Stomach (tissue), 8 donors: ENCODE measurements at regions not wholly inside any gene's neighbourhood (a gene's known extent, or its start where the extent isn't known, plus 50 kb on each side); places are given as distances from the start of the nearest gene placed in this dataset.

ENCODE experiments used
- DNase-seq, 2 donors: peaks; one replicate each; pipeline versions ENCODE4 v3.0.0 to v3.0.0-alpha.2; 2013 to 2019
- H3K27ac ChIP-seq, 5 donors: fragments of 200-600 bp in 4 of 5; sonication (generic) in 4 of 5; one replicate each; pipeline ENCODE4 v1.5.1; 2013 to 2019; ENCODE audit warnings: mild to moderate bottlenecking in 1 of 5, moderate library complexity in 1 of 5
- H3K27me3 ChIP-seq, 3 donors: fragments of 200-600 bp; sonication (generic); one replicate each; pipeline ENCODE4 v1.5.1; 2017 to 2019; ENCODE audit warnings: mixed run types in 1 of 3
- H3K36me3 ChIP-seq, 4 donors: fragments of 200-600 bp; sonication (generic); 1 replicate in 3 of 4; 2 replicates in 1 of 4; pipeline ENCODE4 v1.5.1; 2016 to 2019
- H3K4me1 ChIP-seq, 4 donors: fragments of 200-600 bp; sonication (generic); one replicate each; pipeline ENCODE4 v1.5.1; 2016 to 2019
- H3K4me3 ChIP-seq, 4 donors: fragments of 200-600 bp; sonication (generic) in 3 of 4; one replicate each; pipeline ENCODE4 v1.5.1; 2016 to 2019; ENCODE audit warnings: mild to moderate bottlenecking in 1 of 4
- H3K9me3 ChIP-seq, 4 donors: fragments of 200-600 bp; sonication (generic); one replicate each; pipeline ENCODE4 v1.5.1; 2016 to 2019
- CTCF ChIP-seq, 7 experiments: fragments of 450-650 bp in 4 of 7; fragments of 200-600 bp in 3 of 7; sonication (generic) in 3 of 7; IDR thresholded peaks; one replicate each; pipeline ENCODE4 v1.5.1; 2016 to 2019; ENCODE audit warnings: antibody characterized with exemption in 7 of 7, control low read depth in 2 of 7, mild to moderate bottlenecking in 1 of 7
- EP300 ChIP-seq: sonication (generic); formaldehyde crosslinking; IDR thresholded peaks from one replicate; pipeline ENCODE4 v1.6.1; 2017; ENCODE audit warnings: antibody characterized with exemption
- POLR2A ChIP-seq, 4 donors: fragments of 450-650 bp; IDR thresholded peaks; one replicate each; pipeline ENCODE4 v1.6.1; 2016; ENCODE audit warnings: antibody characterized with exemption in 4 of 4, control low read depth in 2 of 4, mild to moderate bottlenecking in 1 of 4, moderate library complexity in 1 of 4
- POLR2AphosphoS5 ChIP-seq, 3 donors: sonication (generic); formaldehyde crosslinking; IDR thresholded peaks; one replicate each; pipeline ENCODE4 v1.6.1; 2016; ENCODE audit warnings: antibody characterized with exemption in 3 of 3
- WGBS, 5 donors: extraction: QIAGEN DNeasy Blood & Tissue Kit in 3 of 5; methylation state at CpG; one replicate each; pipeline versions ENCODE4 v1.1.5 to v1.1.7; 2013 to 2018; 5-methylcytosine and 5-hydroxymethylcytosine counted together
- intact Hi-C: fragments of 100-400 bp; cut with DNase I; formaldehyde crosslinking; loops from one replicate; pipeline ENCODE4 v1.15.1; 2023; ENCODE audit warnings: low total_unique reads
- donor health status: healthy with polysubstance abuse.
- donor health status: Bipolar disorder and iron deficiency.
- donor health status: healthy.

DNA sequence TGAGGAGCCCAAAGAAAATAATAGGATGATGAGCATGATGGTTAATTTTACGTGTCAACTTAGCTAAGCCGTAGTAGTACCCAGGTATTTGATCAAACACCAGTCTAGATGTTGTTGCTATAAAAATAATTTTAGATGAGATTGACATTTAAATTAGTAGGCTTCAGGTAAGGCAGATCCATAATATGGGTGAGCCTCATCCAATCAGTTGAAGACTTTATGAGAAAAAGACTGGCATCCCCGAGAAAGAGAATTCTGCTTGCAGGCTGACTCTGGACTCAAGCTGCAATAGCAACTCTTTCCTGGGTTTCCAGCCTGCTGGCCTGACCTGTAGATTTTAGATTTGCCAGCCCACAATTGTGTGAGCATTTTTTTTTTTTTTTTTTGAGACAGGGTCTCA lies 192.8 kb upstream of the LNX1 start:
- H3K4me1 ChIP-seq = no peaks in the 10 kb centered on the region
- H3K36me3 ChIP-seq = no peaks in the 10 kb centered on the region
- intact Hi-C loops = no loop called here
- no peak for DNase-seq
- TF ChIP-seq POLR2AphosphoS5 (IDR thresholded peaks at IDR 0.05) = no peak
- TF ChIP-seq EP300 = no peak
- no peak for TF ChIP-seq POLR2A (IDR thresholded peaks at IDR 0.05)
- no peak for TF ChIP-seq CTCF (IDR thresholded peaks at IDR 0.05)
- 94 to 100% (median 99%) methylated on average over 3 of the region's 3 CpGs for WGBS, 5 donors
- H3K4me3 ChIP-seq = no peak overlapping the region
- peaks cover 0 to 6% (median 0%) of the 10 kb centered on the region in 3 donors for H3K27me3 ChIP-seq
- H3K27ac ChIP-seq = no peak overlapping the region
- no peaks in the 10 kb centered on the region for H3K9me3 ChIP-seq

DNA sequence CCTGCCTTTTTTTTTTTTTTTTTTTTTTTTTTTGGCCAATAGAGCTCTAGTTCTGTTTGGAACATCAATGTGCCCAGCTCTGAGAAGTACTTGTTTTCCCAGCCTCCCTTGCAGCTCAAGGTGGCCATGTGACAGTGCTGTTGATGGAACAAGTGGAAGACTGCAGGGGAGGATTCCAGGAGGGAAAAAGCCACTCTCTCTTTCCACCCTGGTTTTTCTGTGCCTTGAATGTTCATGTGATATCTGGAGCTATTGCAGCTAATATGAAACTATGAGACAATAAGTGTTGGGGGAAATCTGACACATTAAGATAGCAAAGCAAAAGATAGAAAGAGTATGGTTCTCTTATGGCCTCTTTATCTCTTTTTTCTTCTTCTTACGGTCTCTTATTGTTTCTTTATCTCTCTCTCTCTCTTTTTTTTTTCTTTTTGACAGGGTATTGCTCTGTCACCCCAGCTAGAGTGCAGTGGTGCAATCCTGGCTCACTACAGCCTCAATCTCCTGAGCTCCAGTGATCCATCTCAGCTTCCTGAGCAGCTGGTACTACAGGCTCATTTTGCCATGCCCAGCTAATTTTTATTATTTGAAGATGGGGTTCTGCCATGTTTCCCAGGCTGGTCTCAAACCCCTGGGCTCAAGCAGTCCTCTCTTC lies 192.0 kb upstream of the LNX1 start:
- 0 to 81% (median 40%) methylated on average over 1 of the region's 1 CpG for WGBS, 5 donors
- DNase-seq = no peak
- H3K27me3 ChIP-seq = peaks cover 0 to 6% (median 0%) of the 10 kb centered on the region in 3 donors
- H3K4me3 ChIP-seq = no peak overlapping the region
- H3K36me3 ChIP-seq = no peaks in the 10 kb centered on the region
- H3K4me1 ChIP-seq = no peaks in the 10 kb centered on the region
- H3K27ac ChIP-seq = no peak overlapping the region
- intact Hi-C loops = no loop called here
- H3K9me3 ChIP-seq = no peaks in the 10 kb centered on the region
- TF ChIP-seq EP300 = no peak
- no peak for TF ChIP-seq POLR2AphosphoS5 (IDR thresholded peaks at IDR 0.05)
- TF ChIP-seq CTCF (IDR thresholded peaks at IDR 0.05) = no peak
- TF ChIP-seq POLR2A (IDR thresholded peaks at IDR 0.05) = no peak

DNA sequence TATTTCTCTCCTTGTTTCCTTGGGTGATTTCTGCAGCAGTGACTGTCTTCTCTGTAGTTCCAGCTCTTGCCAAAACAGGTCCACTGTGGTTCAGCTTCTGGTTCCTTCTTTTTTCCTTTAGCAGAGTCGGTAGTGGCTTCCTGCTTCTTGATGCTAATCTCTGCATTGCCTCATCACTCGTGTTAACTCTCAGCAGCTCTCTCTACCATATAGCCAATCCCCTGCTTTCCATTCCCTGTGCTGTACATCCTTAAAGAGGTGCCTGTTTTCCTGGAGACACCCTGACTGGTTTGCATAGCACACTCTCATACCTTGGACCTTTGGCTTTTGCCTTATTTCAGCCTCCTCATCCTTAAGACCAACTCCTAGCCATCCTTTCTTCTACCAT lies 191.2 kb upstream of the LNX1 start:
- Histone ChIP-seq H3K4me3 (no peak overlapping the region), H3K27ac (peak overlapping the region in 3 of 5 donors; percentile 35 to 62 (median 45))
- TF ChIP-seq POLR2AphosphoS5 (IDR thresholded peaks at IDR 0.05) = no peak
- TF ChIP-seq POLR2A (IDR thresholded peaks at IDR 0.05) = no peak
- TF ChIP-seq CTCF (IDR thresholded peaks at IDR 0.05) = no peak
- no peak for TF ChIP-seq EP300

GRCh38 chr4:53781629-53782457 lies 190.6 kb upstream of the LNX1 start:
- H3K27me3 ChIP-seq = peaks cover 0 to 6% (median 0%) of the 10 kb centered on the region in 3 donors
- H3K9me3 ChIP-seq = no peaks in the 10 kb centered on the region
- no peaks in the 10 kb centered on the region for H3K36me3 ChIP-seq
- peak in 1 of 2 donors; percentile 35 for DNase-seq
- intact Hi-C loops = no loop called here
- H3K27ac ChIP-seq = peak overlapping the region in 3 of 5 donors; percentile 35 to 62 (median 45)
- 36 to 48% (median 44%) methylated on average over 10 of the region's 10 CpGs for WGBS, 5 donors
- TF ChIP-seq EP300 (no peak), POLR2AphosphoS5 (IDR thresholded peaks at IDR 0.05) (peak in 1 of 3 donors; percentile 36)
- no peak overlapping the region for H3K4me3 ChIP-seq
- H3K4me1 ChIP-seq = no peaks in the 10 kb centered on the region

More for the DNA sequence above, 191.2 kb upstream of the LNX1 start:
- intact Hi-C loops = no loop called here
- no peak for DNase-seq
- whole genome bisulfite sequencing, 5 donors = 21 to 39% (median 29%) methylated on average over 2 of the region's 2 CpGs
- H3K36me3 ChIP-seq = no peaks in the 10 kb centered on the region
- H3K4me1 ChIP-seq = no peaks in the 10 kb centered on the region
- peaks cover 0 to 6% (median 0%) of the 10 kb centered on the region in 3 donors for H3K27me3 ChIP-seq
- H3K9me3 ChIP-seq = no peaks in the 10 kb centered on the region
